NT2/D1 (cell line): ENCODE measurements at regions not wholly inside any gene's neighbourhood (a gene's known extent, or its start where the extent isn't known, plus 50 kb on each side); places are given as distances from the start of the nearest gene placed in this dataset.

ENCODE experiments used
- SUZ12 ChIP-seq: IDR thresholded peaks from 2 replicates; pipeline ENCODE4 v1.6.1; 2011; ENCODE audit not compliant: insufficient read length, insufficient read depth; ENCODE audit errors: extremely low read depth
- YY1 ChIP-seq: IDR thresholded peaks from 2 replicates; pipeline ENCODE4 v1.6.1; 2011; ENCODE audit not compliant: insufficient read length, insufficient read depth

DNA sequence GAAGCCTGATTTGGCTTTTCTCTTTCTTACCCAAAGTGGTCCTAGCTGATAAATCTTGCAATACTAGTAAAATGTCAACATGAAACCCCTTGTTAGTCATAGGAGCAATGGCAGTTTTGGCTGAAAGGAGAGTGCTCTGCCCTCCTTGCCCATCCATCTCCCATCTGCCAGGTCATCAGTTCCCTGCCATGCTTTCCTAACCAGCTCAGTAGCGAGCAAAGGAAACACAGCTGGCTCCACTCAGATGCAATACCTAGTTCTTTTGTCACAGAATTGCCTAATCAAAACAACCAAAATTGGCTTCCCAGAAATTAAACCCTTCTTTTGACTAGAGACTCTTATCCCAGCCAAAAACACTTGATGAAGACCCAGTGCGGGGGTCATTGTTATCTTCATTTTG lies 733.0 kb downstream of the CCSER2 start:
- TF ChIP-seq SUZ12, result no peak
- TF ChIP-seq YY1, result no peak
